ENCODE measurements at regions not wholly inside any gene's neighbourhood (a gene's known extent, or its start where the extent isn't known, plus 50 kb on each side); places are given as distances from the start of the nearest gene placed in this dataset.

DNA sequence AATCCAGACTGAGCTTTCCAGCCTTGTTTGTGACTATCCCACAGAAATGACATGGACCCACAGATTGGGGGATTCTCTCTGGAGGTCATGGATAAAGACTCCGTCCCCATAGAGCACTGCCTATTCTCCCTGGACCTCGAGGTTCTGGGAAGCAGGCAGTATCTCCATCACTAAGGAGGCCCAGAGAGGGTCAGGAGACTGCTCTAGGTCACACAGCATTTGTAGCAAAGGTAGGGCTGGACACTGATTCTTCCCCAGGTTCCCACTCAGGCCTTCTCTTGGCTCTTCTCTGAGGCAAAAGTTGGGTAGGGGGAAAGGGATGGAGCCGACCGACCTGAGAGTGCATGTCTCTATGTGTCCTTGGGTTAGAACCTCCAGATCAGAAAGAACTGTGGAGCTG, 80.9 kb downstream of the PTPRS start:
- Histone ChIP-seq H3K79me2 (ENCODE audit: insufficient read depth, low read depth) (no peaks in the 10 kb centered on the region), H2AFZ (ENCODE audit: low read depth) (no peak overlapping the region), H3K4me2 (no peak overlapping the region), H3K9ac (no peak overlapping the region), H3K4me3 (IDR thresholded peaks at IDR 0.05; ENCODE audit: insufficient read depth, low read depth, low read length) (no peak overlapping the region), H4K20me1 (ENCODE audit: insufficient read depth) (no peaks in the 10 kb centered on the region), H3K27ac (no peak overlapping the region), H3K4me1 (ENCODE audit: low read depth, poor library complexity, severe bottlenecking) (no peaks in the 10 kb centered on the region), H3K27me3 (ENCODE audit: insufficient read depth, low read depth) (peaks cover 30% of the 10 kb centered on the region), H3K36me3 (ENCODE audit: insufficient read depth) (no peaks in the 10 kb centered on the region)
- TF ChIP-seq CTCF (conservative IDR thresholded peaks at IDR 0.05; ENCODE audit: low read depth, low read length): no peak

DNA sequence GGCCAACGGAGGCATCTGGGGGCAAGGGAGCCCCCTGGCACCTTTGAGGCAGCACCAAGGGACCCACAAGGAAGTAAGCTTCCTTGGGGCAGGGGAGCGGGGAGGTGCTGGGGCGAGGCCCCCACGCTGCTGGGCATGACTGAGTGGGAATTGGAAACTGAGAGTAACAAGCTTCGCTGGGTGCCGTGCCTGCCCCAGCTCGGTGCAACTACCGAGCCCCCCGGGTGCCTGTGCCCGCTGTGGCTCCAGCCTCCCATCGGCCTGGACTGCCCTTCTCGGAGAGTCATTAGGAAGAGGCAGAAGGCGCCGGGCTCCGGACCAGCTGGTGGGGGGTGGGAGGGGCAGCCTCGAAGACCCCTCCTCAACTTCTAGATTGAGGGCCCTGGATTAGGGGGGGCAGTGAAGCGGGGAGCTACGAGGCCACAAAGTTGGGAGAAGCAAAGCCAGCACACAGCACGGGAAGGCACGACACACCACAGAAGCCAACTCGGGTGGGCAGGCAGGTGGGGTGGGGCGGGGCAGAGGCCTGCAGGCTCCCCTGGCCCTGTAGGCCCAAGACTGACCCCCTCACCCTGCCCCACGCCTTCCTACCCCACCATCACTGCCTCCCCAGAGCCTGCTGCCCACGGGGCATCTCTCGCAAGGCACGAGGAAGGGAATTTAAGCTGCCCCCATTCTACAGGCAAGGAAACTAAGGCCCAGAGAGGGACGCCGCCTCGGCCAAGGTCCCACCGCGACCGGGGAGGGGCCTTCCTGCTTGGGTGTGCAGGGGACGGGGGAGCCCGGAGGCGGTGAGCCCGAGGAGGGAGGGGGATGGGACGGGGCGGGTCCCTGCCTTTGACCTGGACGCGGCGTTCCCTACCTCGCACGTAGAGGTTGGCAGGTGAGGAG, 83.2 kb downstream of the PTPRS start:
- Histone ChIP-seq H3K27me3 (ENCODE audit: insufficient read depth, low read depth) (peaks cover 29% of the 10 kb centered on the region), H3K27ac (no peak overlapping the region), H3K4me1 (ENCODE audit: low read depth, poor library complexity, severe bottlenecking) (no peaks in the 10 kb centered on the region), H2AFZ (ENCODE audit: low read depth) (no peak overlapping the region), H3K36me3 (ENCODE audit: insufficient read depth) (no peaks in the 10 kb centered on the region), H3K4me3 (IDR thresholded peaks at IDR 0.05; ENCODE audit: insufficient read depth, low read depth, low read length) (no peak overlapping the region), H3K9ac (no peak overlapping the region), H4K20me1 (ENCODE audit: insufficient read depth) (no peaks in the 10 kb centered on the region), H3K79me2 (ENCODE audit: insufficient read depth, low read depth) (no peaks in the 10 kb centered on the region), H3K4me2 (no peak overlapping the region)
- TF ChIP-seq CTCF (conservative IDR thresholded peaks at IDR 0.05; ENCODE audit: low read depth, low read length): no peak

GRCh38 chr19:5255602-5256231, 84.9 kb downstream of the PTPRS start:
- Histone ChIP-seq H3K79me2 (ENCODE audit: insufficient read depth, low read depth) (no peaks in the 10 kb centered on the region), H3K4me2 (no peak overlapping the region), H4K20me1 (ENCODE audit: insufficient read depth) (no peaks in the 10 kb centered on the region), H3K27ac (no peak overlapping the region), H3K36me3 (ENCODE audit: insufficient read depth) (no peaks in the 10 kb centered on the region), H3K4me1 (ENCODE audit: low read depth, poor library complexity, severe bottlenecking) (no peaks in the 10 kb centered on the region), H3K4me3 (IDR thresholded peaks at IDR 0.05; ENCODE audit: insufficient read depth, low read depth, low read length) (no peak overlapping the region), H3K27me3 (ENCODE audit: insufficient read depth, low read depth) (peaks cover 19% of the 10 kb centered on the region; the same call in 1 of the 2 replicates), H2AFZ (ENCODE audit: low read depth) (no peak overlapping the region), H3K9ac (no peak overlapping the region)
- TF ChIP-seq CTCF (conservative IDR thresholded peaks at IDR 0.05; ENCODE audit: low read depth, low read length): no peak

- H3K36me3 ChIP-seq (ENCODE audit: insufficient read depth): no peaks in the 10 kb centered on the region
- no peaks in the 10 kb centered on the region for H3K79me2 ChIP-seq (ENCODE audit: insufficient read depth, low read depth)
Observed at GRCh38 chr19:5254944-5255343, 85.7 kb downstream of the PTPRS start.

More at GRCh38 chr19:5254944-5255343, 85.7 kb downstream of the PTPRS start:
- Histone ChIP-seq H3K4me2 (no peak overlapping the region), H2AFZ (ENCODE audit: low read depth) (no peak overlapping the region), H3K27ac (no peak overlapping the region), H3K9ac (no peak overlapping the region), H3K4me3 (IDR thresholded peaks at IDR 0.05; ENCODE audit: insufficient read depth, low read depth, low read length) (no peak overlapping the region), H3K27me3 (ENCODE audit: insufficient read depth, low read depth) (peaks cover 21% of the 10 kb centered on the region; the same call in 1 of the 2 replicates), H4K20me1 (ENCODE audit: insufficient read depth) (no peaks in the 10 kb centered on the region), H3K4me1 (ENCODE audit: low read depth, poor library complexity, severe bottlenecking) (no peaks in the 10 kb centered on the region)
- no peak for TF ChIP-seq CTCF (conservative IDR thresholded peaks at IDR 0.05; ENCODE audit: low read depth, low read length)

All from KMS-11 (cell line).